GM18498 (cell line): ENCODE measurements at regions not wholly inside any gene's neighbourhood (a gene's known extent, or its start where the extent isn't known, plus 50 kb on each side); places are given as distances from the start of the nearest gene placed in this dataset.
A peak's percentile ranks its signal among the peaks of the same experiment; 100 is the strongest.
"Not testable (repeated sequence)": the region's sequence is repeated elsewhere in the genome, so short reads cannot be mapped to it uniquely, and the experiment has no call there.

ENCODE experiments used
- ATAC-seq: cut with Tn5 transposase; IDR thresholded peaks from one replicate; pipeline ENCODE4 v1.9.1; 2021; ENCODE audit warnings: mild to moderate bottlenecking, moderate library complexity; ENCODE audit not compliant: unreplicated experiment

DNA sequence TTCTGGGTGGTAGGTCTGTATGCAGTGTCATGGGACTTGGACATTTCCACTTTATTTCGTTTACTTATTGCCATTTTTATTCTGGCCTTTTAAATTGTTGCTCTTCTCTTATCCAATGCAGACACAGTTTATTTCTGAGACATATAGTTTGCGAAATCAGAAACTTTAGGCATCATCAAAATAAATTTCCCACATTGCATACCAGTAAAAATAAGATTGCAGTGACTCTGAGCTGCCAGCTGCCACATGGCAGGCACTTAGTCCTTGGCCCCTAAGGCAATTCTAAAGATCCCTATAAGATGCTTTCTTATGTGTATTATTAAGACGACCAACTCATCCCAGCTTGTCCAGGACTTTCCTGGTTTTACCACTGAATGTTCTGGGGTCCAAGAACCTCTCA is 81.8 kb upstream of the ANKRD1 start:
- ATAC-seq: no peak

DNA sequence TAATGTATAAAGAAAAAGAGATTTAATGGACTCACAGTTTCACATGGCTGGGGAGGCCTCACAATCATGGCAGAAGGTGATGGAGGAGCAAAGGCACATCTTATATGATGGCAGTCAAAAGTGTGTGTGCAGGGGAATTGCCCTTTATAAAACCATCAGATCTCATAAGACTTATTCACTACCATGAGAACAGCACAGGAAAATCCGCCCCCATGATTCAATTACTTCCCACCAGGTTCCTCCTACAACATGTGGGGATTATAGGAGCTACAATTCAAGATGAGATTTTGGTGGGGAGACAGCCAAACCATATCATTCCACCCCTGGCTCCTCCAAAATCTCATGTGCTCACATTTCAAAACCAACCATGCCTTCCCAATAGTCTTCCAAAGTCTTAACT is 82.5 kb upstream of the ANKRD1 start:
- ATAC-seq: not testable (repeated sequence)

DNA sequence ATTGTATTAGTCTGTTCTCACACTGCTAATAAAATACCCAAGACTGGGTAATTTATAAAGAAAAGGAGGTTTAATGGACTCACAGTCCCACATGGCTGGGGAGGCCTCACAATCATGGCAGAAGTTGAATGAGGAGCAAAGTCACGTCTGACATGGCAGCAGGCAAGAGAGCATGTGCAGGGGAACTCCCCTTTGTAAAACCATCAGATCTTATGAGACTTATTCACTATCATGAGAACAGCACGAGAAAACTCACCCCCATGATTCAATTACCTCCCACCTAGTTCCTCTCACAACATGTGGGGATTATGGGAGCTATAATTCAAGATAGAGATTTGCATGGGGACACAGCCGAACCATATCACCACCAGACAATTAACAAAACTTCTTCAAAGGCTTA is 84.4 kb upstream of the ANKRD1 start:
- ATAC-seq: not testable (repeated sequence)

DNA sequence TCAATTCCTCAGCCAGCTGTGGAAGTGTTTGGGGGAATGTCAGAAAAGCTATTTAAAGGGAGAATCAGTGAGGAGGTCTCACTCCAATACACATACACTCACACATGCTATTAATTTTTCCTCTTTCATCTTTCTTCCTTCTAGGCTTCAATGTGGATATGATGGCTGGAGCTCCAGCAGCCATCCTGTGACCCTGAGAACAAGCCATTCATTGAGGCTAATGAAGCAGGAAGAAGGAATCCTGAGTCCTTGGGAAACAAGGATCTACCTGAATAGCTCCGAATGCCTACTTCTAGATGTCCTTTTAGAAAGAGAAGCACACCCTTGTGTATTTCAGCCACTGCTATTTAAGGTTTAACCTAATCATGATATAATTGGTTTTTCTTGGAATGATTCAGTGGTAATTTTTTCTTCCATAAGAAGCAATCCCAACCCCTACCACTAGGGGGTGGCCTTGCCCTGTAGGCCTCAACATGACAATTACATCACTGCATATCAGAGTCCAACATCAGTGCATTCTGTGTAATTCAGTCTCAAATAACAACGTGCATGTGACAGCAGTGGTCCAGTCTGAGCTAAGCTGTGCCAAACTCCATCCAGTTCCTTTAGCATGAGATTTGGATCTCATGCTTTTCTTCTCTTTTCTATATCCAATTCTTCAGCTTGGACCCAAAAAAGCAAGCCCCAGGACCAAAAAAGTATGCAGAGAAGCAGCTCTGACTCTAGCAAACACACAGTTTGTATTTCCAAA is 85.3 kb upstream of the ANKRD1 start:
- peak; percentile 58 for ATAC-seq

DNA sequence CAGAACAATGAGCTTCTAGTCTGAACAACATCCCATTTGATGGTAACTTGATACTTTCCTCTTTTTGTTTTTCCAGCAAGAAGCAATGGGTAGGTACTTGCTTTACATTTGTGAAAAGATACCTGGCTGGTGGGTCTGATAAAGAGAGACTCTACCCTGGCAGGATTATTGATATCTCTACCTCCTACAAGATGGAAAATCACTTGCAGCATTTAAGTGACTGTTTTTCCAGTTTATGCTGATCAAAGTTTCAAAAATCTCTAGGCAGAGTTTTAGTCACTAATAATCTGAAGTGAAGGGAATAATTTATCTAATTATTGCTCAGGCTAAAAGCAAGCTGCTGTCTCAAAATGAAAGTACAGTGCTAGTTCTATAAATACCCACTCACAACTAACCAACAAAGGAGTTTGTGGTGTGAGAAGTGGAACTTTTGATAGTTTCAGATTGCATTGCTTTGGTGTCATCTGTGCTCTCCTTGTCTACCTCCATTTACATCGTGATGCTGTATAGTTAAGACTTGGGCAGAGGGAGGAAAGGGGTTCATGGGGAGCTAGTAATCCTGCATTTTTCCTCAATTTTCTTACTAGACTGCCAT is 86.0 kb upstream of the ANKRD1 start:
- peak; percentile 84 for ATAC-seq

DNA sequence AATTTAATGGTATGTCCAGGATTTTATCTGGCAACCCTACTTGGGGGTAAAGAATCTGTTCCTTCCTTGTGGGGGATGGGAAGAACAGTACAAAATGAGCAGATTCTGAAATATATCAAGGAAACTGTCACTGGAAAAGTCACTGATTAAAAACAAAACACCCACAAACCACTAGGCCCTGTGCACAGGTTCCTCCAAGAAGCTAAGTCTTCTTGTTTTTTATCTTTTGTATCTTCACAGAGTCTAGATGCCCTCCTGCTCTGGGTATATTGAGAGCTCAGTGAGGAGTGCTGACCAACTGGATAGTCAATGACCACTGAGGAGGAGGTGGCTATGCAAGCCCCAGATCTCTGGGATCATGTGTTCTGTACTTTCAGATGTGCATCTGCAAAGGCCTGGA is 86.8 kb upstream of the ANKRD1 start:
- ATAC-seq: no peak

DNA sequence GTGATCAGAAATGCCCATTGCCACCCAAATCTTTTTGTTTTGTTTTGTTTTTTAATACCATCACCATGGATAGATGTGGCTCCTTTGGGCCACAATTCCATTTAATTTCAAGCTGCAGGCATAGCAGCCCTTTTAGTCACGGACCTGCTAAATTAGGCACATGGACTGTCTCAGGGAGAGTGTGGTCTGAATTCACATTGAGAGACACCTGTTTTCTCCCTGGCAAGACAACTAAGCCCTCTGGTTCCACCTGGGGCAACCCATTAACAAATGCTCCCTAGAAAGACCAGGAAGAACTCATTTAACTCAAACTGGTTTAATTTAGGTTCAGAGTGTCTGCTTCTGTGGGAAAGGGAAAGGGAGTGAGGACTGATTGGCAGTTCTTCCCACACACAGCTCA is 88.2 kb upstream of the ANKRD1 start:
- ATAC-seq: no peak

DNA sequence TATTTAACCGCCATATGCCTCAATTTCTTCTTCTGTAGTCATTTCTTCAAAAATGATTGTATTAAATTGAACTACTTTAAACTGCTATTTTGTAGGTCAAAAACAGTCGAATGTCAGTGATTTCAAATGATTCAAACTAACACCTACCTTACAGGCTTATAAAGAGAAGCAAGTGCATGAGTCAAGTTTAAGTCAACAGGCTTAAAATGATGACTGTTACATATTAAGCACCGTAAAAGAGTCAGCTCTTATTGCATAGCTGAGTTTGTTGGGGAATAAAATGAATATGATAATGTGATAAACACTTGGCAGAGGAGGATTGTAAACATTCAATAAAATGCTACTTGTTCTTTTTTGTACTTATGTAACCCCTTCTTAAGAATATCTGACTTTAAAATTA is 90.1 kb upstream of the ANKRD1 start:
- ATAC-seq: no peak

DNA sequence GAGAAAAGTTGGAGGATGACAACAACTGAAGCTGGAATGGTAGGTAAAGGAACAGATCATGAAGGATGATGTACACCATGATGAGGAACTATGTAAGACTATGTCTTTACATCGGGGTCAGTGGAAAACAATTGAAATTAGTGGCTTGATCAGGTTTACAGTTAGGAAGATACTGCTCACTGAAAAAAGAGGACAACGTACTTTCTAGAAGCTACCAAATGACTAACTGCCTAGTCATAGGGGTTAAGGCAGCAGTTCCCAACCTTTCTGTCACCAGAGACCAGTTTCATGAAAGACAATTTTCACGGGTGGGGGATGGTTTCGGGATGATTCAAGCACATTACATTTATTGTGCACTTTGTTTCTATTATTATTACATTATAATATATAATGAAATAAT is 91.6 kb upstream of the ANKRD1 start:
- ATAC-seq: no peak

DNA sequence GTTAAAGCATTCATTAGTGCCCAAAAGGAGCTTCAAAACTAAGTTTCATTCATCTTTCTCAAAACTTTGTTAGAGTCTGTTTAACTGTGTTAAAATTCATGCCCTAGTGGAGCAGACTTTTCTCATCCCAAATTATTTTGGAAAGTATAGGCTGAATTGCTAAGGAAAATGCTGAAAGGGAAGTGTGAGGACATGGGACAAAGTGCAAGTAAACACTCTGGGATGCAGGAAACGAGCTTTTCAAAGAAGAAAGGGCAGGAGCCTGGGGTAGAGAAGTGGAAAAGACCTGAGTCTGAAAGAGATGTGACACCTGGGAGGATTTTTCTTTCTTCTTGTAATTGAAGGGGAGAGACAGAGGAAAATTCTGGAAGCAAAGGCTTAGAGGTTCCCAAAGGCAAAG is 93.1 kb upstream of the ANKRD1 start:
- no peak for ATAC-seq

DNA sequence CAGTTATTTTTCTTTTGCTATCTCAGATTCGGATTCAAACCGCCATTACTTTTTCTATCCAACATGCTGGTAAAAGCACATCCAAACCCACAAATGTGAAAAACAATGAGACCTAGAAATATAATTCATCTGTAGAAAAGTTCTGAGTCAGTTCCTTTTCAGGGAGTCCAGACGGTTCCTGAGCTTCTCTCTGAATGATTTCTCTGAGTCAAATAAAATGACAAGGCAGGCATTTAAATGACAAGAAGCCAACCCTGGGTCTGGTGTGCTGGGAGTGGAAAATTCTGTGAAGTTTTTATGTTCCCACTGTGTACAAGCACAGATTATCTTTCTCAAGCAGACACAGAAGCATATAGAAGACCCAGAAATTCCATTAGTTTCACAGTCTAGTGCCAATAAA is 96.3 kb upstream of the ANKRD1 start:
- ATAC-seq: no peak

DNA sequence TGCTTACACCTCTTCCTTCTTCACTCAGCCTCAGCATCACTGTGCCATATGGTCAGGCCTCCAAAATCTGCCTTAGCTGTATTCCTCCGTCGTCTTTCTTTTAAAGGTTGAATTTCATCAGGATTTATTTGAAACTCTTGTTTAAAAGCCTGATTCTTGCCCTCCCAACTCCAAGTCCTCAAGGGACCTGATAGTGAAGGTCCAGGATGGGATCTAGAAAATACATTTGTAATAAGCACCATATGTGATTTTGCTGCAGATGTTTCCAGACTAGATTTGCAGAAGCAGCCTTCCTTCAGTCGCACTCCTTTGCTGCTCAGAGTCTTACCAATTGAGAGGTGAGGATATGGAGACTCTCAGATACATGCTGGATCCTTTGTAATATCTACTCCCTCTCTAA is 101.0 kb upstream of the ANKRD1 start:
- ATAC-seq: no peak

DNA sequence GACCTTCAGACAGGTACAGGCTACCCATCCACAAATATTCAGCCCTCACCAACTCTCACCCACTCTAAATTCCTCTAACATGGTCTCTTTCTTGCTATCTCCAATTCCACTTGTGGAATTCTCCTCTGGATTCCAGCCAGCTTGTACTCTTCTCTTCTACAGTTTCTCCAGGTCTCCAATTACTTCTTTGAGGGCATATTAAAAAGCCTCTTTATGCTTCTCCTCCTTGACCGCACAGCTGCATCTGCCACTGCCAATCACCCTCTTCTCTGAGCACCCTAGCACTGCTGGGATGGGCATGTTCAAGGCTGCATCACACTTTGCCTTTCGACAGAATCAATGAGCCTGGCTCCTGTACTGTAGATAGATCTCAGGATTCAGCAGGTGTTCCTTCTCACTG is 101.5 kb upstream of the ANKRD1 start:
- no peak for ATAC-seq

DNA sequence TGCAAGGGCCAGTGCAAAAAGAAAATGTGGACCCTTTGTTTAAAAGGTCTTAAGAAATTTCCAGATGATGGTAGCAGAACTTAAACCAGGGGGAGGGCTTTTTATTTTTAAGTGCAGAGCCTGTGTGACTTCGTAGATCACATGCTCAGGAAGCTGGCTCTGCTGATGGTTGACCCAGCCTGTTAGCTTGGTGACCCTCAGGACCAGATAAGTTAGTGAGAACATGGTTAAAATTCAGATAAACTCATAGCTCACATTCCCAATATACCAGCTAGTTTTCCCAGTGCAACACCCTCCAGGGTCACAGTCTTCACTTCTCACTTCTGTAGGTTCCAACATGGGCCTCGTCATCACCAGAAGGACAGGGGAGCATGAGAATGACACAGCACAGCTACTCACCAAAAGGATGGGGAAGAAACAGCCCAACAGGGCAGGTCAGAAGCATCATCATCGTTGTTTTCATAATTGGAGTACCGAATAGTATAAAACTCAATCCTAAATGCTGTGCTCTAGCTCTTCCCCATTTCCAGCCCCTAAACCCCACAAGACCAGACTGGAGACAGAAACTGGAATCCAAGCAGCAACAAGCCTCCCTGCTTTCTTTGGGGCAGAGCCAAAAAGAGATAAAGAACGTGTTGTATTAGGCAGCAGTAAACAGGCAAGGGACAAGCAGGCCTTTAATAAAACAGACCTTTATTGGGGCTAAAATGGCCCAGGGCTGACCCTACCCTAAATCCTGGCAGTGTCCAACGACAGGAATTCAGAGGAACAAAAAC is 102.2 kb upstream of the ANKRD1 start:
- no peak for ATAC-seq

DNA sequence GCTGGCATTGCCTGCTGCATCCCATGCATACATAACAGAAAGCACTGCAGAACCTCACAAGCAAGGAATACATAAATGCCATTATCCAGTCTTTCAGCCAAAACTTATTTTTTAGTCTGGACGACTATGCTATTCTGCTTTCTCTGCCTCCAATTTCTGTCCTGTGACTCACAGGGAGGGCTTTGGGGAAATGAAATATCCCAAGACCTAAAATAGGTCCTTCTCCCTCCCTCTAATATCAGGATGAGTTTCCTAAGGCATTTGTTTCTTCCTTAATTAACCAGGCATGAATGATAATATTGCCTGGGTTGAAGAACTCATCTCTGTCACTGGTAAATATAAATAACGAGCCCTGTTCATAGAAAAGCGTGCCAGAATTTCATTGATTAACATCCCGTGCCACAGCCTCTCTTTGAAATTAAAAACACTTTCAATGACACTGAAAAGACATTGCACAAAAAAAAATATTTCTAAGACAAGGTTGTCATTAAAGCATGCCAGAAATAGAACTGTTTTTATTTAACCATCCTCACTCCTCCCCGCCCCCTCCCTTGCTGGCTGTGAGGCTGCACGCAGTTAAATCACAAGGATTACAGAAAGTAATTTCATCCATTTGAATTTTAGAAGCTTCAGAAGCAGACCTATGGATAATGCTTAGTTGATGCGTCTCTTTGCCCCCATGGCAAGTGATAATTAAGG is 103.0 kb upstream of the ANKRD1 start:
- no peak for ATAC-seq

DNA sequence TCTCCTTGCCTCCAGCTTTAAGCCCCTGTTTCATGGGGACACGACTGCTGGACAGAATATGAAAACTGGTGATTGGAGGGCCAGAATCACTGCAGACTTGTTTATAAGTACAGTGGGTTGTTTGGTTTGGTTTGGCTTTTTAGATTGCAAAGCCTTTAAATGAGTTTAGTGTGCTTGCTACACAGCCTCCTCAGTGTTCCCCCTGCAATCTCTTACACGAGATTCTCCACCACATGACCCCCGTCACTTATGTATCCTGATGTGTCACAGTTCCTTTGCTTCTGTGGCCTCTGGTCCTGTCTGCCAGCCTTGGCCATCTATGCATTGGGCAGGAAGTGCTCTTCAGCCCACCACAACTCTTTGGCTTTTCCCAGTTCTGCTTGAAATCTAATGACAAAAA is 103.7 kb upstream of the ANKRD1 start:
- no peak for ATAC-seq

DNA sequence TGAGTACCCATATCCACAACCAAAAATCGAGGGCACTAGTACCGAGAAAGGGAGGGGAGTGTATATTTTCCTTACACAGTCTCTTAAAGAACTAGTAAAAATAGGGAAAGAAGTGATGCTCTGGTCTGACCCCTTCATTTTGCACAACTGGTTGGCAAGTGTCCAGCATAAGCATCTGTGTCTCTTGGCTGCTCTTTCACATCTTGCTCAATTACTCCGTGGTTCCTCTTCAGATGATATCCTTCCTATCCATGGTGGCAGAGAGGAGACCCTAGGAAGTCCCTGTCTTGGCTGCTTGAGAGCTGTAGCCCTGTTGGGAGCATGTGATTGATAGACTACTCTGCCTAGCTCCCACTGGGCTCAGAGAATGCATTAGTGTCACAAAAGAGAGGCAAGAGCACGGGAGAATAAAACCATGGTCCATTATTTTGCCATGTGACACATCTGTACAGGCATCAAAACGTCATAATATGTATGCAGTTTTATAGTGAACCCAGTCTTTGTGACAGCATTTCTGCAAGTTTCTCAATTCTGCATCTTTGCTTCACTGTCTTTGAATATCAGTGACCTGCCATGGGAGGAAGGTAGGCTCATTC is 111.8 kb upstream of the ANKRD1 start:
- ATAC-seq: no peak

DNA sequence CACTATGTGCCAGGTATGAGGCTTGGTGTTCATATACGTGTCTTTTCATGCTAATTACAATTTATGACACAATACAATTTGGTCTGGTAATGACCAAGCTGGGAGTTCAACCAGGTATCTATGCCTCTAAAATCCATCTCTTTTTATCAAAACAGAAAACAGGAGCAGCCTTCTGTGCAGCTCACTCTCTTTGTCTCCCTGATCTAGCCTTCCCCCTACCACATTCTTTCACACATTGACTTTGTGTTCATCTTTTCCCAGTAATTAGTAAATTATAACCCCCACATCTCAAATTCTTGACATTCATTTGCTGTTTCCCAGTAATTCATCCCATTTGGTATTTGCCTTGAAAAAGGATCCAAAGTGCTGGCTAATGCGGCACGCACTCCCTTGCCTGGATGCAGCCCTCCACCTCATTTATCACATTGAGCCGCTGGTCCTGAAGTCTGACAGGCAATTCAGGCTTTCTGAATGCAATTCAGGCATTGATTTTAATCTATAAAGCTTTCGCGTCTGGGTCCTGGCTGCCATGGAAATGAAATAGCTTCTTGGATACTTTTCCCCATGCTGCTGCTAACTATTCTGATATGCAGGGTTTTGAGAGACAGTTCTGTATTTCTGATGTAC is 112.5 kb upstream of the ANKRD1 start:
- no peak for ATAC-seq

DNA sequence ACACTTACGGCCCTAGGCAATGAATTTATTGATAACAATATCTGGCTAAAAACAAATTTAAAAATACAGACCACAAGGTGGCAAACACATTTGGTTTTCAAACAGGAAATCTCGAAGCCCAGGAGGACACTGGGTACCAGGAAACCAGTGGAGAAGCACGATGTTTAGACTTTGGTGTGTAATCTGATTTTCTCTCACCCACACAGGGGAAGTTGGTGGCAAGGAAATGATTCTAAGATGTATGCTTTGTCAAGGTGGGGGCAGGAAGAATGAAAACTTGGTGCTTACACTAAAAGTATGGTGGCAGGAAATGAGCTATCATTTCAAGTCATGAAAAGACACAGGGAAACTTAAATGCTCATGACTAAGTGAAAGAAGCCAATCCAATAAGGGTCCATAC is 113.2 kb upstream of the ANKRD1 start:
- ATAC-seq: no peak

DNA sequence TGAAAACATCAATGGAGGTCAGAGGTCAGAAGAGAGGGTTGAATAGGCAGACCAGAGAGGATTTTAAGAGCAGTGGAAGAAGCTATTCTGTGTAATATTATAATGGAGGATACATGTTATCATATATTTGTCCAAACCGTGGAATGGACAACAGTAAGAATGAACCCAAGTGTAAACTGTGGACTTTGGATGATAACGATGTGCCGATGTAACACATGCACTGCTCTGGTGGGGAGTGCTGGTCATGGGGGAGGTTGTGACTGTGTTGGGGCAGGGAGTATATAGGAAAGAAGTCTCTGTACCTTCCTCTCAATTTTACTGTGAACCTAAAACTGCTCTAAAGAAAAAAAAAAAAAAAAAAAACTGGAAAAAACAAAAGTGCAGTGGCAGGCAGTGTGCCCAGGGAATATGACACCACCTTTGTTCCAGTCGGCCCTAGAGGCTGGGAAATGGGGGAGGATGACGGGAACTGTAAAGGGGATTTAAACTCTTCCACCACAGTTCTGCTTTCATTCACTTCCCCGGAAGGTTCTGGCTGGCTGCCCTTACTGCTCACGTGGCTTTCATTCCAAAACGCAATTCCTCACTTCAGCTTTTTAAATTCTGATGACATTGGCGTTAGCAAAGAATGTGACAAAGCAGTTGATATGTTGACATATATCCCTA is 113.7 kb upstream of the ANKRD1 start:
- ATAC-seq: no peak
